Activated CD4-positive, alpha-beta T cell treated with anti-CD3 and anti-CD28 coated beads, Interleukin-2, amount 50 U/mL, for 48 hours (primary cell): ENCODE measurements at regions not wholly inside any gene's neighbourhood (a gene's known extent, or its start where the extent isn't known, plus 50 kb on each side); places are given as distances from the start of the nearest gene placed in this dataset.
"Not testable (repeated sequence)": the region's sequence is repeated elsewhere in the genome, so short reads cannot be mapped to it uniquely, and the experiment has no call there.

Experiments used
- DNase-seq, 2 experiments: peaks; one replicate each; pipeline ENCODE4 v3.0.0-alpha.2; 2020

DNA sequence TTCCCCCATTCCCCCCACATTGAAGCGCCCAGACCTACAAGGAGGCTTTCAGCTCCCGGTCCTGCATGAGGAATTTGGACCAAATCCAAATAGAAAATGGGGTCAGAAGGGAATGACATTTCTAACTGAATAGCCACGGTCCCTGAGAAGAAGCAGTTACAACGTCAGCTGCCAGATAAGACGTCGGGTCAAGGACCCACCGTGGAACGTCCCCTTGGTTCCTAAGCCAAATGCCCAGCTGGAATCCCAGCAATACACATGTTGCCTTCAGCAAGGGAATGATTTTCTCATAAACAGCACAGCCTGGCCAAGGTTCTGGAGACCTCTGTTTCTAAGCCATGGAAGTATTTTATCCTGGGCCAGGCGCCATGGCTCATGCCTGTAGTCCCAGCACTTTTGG lies 109.1 kb upstream of the PEG3 start:
- DNase-seq = no peak

- DNase-seq = no peak
Observed at GRCh38 chr19:56951672-56952071, 111.1 kb upstream of the PEG3 start.

GRCh38 chr19:56953470-56953869 lies 112.9 kb upstream of the PEG3 start:
- DNase-seq = no peak

DNA sequence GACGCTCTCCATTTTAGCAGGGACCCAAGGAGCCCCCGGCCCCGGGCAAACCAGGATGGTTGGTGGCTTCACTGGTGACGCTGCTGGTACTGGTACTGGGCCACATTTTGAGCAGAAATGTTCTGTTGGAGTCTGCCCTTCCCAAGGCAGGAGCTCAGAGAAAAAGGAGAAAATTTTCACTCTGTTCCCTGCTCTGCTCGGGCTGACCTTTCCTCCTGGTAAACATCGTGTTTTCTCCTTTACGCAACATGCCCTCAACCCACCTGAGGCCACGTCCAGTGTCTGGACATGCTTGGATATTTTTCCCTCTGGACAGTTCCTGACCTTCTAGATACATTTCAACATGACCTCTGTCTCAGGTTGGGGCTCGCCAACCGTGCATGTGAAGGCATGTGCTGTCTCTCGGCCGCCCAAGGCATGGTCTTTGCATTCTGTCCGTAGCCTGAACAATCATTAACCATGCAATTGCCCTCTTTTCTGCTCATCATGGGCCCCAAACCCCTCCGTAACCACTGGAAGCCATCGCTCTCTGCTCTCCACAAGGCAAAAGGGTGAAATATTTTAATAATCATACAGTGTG lies 115.2 kb upstream of the PEG3 start:
- DNase-seq = no peak

DNA sequence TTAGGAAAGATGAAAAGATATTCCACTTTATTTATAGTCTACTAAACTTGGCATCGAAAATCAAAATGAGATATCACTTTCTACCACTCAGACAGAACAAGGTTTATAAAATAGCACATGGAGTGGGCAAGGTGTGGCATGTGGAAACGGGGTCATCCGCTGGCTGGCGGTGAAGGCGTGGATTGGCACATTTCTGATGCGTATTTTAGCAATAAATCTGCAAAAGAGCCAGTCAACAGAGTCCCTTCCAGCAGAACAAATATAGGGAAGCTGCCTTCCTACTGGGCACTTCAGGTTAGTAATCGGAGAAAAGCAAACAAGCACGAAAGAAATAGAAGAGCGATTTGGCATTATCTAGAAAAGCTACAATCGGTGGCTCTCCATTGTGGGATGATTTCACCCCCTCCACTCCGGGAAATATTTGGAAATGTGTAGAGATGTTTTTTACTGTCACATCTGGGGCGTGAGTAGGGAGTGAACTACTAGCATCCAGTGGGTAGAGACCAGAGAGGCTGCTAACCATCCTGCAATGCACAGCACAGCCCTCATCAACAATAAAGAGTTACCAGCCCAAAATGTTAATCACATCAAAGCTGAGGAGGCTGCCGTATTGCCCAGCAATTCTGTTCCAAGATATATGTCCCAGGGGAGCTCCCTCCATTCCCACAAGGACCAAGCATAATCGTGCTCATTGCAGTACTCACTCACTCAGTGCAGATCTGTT lies 116.1 kb upstream of the PEG3 start:
- DNase-seq = no peak

DNA sequence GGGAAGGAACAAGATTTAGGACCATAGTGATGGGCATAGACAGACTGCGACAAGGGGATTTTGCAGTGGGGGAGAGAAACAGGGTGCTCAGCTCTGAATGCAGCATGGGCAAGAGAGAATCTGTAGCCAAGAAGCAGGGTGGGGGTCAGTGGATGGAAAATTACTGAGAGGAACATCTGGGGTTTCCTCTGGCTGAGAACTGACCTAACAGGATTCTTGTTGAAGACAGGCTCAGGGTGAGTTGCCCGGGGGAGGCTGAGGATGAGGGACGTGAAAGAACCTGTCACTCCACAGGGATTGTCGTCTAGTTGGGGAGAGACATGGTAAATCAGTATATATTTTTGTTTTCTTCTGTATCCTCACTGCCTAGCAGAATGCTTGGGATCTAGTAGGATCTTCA lies 118.7 kb upstream of the PEG3 start:
- no peak for DNase-seq

GRCh38 chr19:56960959-56961543 lies 120.5 kb upstream of the PEG3 start:
- no peak for DNase-seq

GRCh38 chr19:56964410-56964920 lies 123.9 kb upstream of the PEG3 start:
- no peak for DNase-seq

DNA sequence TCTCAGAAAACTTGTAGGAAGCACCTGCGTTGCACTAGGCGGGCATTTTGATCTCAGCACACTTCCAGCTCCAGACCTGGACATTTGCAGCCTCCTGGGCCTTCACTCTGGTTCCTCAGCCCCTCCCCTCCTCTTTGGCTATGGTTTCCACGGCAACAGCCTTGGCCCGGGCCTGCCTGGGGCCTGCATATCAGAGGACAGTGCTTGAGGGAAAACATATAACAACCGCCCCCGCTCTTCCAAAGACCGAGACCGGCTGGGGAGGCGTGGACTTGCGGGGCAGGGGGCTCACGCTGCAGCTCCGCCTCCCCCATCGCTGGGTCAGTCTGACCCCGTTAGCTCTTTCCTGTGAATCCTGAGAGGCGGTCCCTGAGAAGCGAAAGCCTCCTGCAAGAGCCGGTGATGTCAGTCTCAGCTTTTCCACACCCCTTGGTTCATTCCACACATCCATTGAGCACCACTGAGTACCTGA lies 125.7 kb upstream of the PEG3 start:
- DNase-seq = no peak

- DNase-seq = no peak
Observed at GRCh38 chr19:56966697-56967299, 126.3 kb upstream of the PEG3 start.

GRCh38 chr19:56969156-56969555 lies 128.6 kb upstream of the PEG3 start:
- DNase-seq = no peak

- DNase-seq = no peak
Observed at GRCh38 chr19:56969759-56970178, 129.2 kb upstream of the PEG3 start.

DNA sequence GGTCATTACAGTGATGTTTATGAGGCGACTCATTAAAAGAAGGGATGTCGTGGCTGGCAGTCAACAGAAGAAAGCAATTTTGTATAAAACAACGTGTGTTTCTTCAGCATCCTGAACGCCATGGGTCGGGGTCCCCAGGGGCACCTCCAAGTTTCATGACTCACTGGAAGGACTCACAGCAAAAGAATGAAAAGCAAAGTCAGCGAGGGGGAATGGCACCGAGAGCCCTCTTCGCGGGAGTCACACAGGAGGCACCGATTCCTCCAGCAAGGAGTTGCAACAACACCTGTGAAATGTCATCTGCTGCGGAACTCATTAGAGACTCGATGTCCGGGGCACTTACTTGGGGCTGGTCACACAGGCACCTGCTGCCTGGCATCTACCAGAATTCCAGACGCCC lies 130.7 kb upstream of the PEG3 start:
- DNase-seq = no peak

GRCh38 chr19:56972291-56972841 lies 131.8 kb upstream of the PEG3 start:
- DNase-seq = no peak

- no peak for DNase-seq
Observed at GRCh38 chr19:56973713-56974555, 133.4 kb upstream of the PEG3 start.

- no peak for DNase-seq
Observed at GRCh38 chr19:56974556-56975207, 134.2 kb upstream of the PEG3 start.

GRCh38 chr19:56976300-56976699 lies 135.8 kb upstream of the PEG3 start:
- no peak for DNase-seq

GRCh38 chr19:56976995-56977906 lies 136.7 kb upstream of the PEG3 start:
- DNase-seq = no peak

GRCh38 chr19:56978023-56978565 lies 137.6 kb upstream of the PEG3 start:
- no peak for DNase-seq

DNA sequence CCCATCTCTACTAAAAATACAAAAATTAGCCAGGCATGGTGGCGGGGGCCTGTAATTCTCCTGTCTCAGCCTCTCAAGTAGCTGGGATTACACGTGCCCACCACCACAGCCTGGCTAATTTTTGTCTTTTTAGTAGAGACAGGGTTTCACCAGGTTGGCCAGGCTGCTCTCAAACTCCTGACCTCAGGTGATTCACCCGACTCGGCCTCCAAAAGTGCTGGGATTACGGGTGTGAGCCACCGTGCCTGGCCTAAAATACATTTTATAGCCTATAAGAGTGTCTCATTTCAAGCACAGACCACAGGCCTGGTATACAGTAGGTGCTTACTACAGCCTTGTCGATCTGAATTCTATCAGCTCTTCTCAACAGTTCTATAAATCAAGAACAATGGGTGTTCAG lies 139.5 kb upstream of the USP29 start:
- not testable (repeated sequence) for DNase-seq
